CD4-positive, alpha-beta T cell treated with Interleukin-21 for 1 hour (primary cell): ENCODE measurements at regions not wholly inside any gene's neighbourhood (a gene's known extent, or its start where the extent isn't known, plus 50 kb on each side); places are given as distances from the start of the nearest gene placed in this dataset.
"Not testable (repeated sequence)": the region's sequence is repeated elsewhere in the genome, so short reads cannot be mapped to it uniquely, and the experiment has no call there.

Experiments used
- DNase-seq: peaks from one replicate; pipeline ENCODE4 v3.0.0-alpha.2; 2020

DNA sequence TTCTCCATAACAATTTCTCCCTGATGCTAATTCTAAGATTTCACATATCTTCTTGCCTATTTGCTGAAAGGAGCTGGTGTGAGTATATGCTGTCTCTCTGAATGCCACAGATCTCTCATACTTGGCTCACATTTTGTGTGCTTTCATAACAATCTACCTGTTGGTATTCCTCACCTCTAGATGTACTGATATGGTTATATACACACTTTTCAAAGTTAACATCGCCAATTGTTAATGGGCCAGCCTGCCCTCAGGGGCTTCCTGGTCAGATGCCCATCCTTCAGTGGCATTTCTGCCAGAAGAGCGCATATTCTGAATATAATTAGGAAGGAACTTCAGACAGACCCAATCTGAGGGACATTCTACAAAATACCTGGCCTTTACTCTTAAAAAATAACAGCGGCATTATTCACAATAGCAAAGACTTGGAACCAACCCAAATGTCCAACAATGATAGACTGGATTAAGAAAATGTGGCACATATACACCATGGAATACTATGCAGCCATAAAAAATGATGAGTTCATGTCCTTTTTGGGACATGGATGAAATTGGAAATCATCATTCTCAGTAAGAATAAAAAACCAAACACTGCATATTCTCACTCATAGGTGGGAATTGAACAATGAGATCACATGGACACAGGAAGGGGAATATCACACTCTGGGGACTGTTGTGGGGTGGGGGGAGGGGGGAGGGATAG lies 123.9 kb upstream of the FAT1 start:
- DNase-seq = not testable (repeated sequence)

DNA sequence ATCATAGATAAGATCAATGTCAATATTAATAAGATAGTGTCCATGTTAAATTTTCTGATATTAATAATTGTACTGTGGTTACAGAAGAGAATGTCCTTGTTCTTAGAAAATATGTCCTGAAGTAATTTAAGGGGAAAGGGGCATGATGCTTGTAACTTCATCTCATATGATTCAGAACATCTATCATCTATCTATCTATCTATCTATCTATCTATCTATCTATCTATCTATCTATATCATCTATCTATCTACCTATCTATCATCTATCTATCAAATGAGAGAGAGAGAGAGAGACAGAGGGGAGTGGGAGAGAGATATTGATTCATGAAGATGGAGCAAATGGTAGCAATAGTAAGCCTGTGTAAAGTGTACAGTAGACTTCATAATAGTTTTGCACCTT lies 124.8 kb upstream of the FAT1 start:
- DNase-seq = no peak

DNA sequence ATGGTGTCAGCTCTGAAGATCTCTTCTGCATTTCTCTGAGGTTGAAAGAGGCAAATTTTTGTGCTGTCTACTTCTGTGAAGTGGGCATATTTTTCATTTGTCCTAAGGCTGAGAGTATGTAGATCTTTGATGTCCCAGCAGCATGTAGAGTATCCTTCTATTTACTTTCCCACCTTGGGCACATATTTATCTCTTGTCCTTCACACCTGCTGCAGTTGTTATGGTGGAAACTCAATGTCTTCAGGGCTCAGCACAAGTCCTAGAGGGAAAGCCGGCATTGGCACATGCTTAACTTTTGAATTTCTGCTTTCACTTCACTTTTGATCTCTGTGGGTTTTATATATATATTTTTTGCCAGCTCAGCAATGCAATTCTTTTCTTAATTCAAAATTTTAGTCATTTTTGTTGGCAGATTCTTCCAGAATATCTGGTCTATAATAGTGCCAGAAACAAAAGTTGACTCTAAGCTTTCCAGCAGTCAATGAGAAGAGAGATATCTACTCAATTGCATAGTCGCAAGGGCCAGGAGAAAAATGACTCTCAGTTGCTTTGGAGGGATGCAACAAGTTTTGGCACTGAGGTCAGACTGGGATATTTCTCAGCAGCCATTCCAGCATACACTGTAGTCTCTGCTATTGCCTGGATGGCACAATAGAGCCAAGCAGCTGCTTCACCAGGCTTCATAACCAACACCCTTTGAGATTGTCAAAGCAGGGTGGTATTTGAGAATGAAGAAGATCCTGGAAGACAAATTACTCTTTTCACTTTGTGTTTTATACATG lies 127.8 kb upstream of the FAT1 start:
- no peak for DNase-seq

- no peak for DNase-seq
Measured at GRCh38 chr4:186852073-186852420, 128.4 kb upstream of the FAT1 start.

GRCh38 chr4:186852964-186853391 lies 129.3 kb upstream of the FAT1 start:
- DNase-seq = no peak

GRCh38 chr4:186854256-186854655 lies 130.6 kb upstream of the FAT1 start:
- no peak for DNase-seq

- DNase-seq = no peak
Measured at GRCh38 chr4:186855111-186855510, 131.5 kb upstream of the FAT1 start.

GRCh38 chr4:186857793-186858192 lies 134.1 kb upstream of the FAT1 start:
- DNase-seq = no peak

DNA sequence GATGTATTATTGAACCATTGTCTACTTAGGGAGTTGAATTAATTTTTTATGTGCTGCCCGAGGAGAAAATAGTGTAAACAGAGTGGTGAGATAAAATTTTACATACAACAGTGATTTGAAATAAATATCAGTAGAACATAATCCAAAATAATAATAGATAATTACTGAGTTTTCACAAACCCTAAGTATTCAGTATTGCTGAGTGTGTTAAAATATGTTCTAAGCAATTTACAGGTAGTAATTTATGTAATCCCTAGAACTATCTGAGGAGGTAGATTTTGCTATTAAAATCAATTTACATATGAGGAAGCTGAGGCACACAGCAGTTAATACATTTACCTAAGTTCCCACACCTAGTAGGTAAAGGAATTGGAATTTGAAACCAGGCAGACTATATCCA lies 134.7 kb upstream of the FAT1 start:
- DNase-seq = no peak

GRCh38 chr4:186859420-186859819 lies 135.8 kb upstream of the FAT1 start:
- no peak for DNase-seq

GRCh38 chr4:186861317-186861716 lies 137.7 kb upstream of the FAT1 start:
- DNase-seq = no peak

GRCh38 chr4:186871856-186872255 lies 148.2 kb upstream of the FAT1 start:
- no peak for DNase-seq

- not testable (repeated sequence) for DNase-seq
Measured at GRCh38 chr4:186873095-186873494, 149.4 kb upstream of the FAT1 start.

DNA sequence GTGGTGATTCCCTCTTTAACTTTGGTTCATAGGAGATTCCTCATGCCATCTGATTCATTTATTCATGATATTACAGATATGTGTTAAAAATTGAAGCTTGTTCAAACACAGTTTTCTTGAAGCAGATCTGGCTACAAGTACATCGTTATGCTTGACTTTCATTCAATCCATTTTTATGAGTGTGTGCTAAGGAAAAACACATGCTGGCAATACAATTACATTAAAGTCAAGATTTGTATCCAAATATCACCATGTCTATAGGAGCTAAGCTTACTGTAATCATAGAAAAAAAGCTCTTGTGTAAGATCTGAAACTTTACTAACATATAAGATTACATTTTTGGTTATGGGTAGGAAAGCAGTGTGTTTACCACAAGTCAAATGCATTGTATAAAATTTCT lies 151.8 kb upstream of the FAT1 start:
- no peak for DNase-seq

GRCh38 chr4:186876961-186877626 lies 153.4 kb upstream of the FAT1 start:
- DNase-seq = no peak

DNA sequence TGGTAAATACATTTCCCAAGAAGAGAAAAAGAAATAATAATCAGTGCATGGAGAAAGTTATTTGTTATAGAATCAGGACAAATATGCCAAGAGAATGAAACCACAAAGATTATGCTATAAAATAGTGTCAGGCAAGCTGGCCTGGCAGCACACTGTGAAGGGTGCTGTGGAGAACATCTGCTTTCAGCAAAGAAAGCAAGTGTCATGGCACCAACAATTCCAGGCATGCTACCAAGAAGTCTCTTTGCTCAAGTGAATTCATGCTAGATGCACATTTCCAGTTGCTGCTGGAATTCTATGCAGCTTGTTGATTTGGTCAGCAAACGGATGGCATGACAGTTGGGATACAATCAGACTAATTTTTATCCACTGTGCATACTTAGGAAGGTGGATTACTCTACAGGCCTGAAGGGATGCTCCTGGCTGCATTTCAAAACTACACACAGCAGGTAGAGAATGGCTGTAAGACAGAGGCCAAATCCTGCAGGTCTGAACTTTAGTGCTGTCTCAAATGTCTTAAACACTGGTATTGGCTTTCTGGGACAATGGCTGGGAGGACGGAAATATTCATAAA lies 154.6 kb upstream of the FAT1 start:
- no peak for DNase-seq

DNA sequence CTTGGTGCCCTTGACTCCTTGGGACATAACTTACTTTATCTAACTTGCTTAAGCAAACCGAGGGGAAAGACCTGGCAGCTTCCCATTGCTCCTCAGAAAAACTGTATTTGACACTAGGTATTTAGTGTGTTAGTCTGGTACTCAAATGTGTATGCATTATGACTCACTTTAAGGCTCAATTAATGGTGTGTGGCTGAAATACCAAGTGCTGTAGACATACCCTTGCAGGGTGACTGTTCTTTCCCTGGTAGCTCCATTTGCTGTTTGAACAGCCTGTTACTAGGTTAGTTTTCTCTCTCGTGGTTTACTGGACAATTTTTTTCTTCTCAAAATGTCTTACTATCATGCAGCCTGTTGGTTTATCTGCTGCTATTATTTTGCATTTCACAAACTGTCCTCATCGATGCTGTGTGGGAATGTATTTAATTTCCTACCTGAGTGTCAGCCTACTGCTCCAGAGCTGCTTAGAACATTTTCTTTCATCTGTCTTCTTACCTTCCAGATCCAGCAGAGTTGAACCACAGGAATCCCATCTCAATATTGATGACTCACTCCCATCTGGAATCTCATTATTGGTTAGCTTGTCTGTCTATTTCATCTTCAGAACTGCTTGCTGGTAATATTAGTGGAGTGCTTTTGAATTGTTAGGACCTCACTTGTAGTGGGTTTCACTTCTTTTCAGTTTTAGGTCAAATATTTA lies 158.0 kb upstream of the FAT1 start:
- no peak for DNase-seq

DNA sequence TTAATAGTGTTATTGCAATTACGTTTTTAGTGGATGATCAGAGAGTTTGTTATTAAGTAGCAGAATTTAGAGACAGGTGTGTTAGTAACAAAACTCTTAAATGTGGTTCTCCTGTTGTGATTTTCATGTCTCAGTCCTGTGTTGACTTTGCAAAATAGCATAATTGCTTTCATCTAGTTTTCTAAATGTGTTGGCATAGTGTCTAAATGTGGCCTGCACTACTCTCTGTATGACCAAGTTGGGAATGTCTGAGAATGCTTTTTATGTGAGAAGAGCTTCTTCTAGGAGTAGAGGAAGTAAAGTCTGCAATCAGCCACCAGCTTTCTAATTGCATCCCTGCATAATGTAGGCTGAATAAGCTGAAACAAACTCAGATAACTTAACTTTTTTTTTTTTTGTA lies 158.6 kb upstream of the FAT1 start:
- DNase-seq = no peak

DNA sequence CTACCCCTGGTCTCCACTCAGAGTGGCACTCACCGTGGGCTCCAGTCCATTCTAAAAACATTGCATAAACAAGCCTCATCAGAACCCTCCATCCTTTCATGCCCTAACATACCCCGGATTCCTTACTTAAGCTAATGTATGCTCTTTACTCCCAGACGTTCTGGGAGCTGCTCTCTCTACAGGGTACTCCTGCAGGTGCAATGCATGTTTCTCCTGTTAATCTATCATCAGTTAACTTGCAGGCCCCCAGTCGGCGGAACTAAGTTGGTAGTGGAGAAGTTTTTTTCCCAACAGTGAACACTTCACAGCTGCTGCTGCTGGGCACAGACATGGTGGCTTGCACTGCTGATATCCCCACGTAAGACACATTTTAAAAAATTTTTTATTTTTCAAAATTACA lies 161.6 kb upstream of the FAT1 start:
- DNase-seq = no peak

DNA sequence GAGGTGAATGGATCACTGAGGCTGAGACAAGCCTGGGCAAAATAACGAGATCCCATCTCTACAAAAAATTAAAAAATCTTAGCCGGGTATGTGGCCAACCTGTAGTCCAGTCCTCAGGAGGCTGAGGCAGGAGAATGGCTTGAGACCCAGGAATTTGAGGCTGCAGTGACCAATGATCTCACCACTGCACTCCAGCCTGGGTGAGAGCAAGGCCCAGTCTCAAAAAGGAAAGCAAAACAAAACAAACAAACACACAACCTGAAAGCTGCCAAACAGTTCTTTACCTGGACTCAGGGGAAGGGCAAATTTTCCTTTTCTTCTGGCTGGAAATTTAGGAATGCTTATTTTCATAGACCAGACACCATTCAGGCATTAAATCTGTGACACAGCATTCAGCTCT lies 163.1 kb upstream of the FAT1 start:
- DNase-seq = no peak

DNA sequence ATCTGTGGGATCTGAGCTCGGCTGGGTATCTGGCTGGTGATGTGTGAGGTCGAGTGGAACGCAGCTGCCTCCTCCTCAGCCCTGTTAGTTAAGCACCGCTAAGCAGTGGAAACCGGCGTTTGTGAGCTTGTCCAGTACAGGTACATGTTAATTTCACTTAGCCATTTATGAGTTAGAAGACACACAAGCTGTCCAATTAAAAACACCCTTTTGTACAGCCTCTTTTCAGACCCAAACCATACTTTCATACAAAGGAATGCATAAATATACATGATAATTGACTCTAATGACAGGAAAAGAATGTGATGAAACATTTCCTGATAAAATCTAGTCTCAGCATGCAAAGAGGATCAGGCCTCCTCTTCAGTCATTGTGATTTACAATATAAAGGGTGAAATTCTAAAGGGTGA lies 163.6 kb upstream of the FAT1 start:
- DNase-seq = no peak

GRCh38 chr4:186887752-186888151 lies 164.1 kb upstream of the FAT1 start:
- DNase-seq = no peak
